GM18868 (cell line): ENCODE measurements at regions not wholly inside any gene's neighbourhood (a gene's known extent, or its start where the extent isn't known, plus 50 kb on each side); places are given as distances from the start of the nearest gene placed in this dataset.

Experiments used
- ATAC-seq: cut with Tn5 transposase; IDR thresholded peaks from one replicate; pipeline ENCODE4 v1.9.1; 2021; ENCODE audit warnings: mild to moderate bottlenecking, moderate library complexity; ENCODE audit not compliant: unreplicated experiment

- no peak for ATAC-seq
Observed at GRCh38 chr10:123568751-123569150, 97.4 kb upstream of the GPR26 start.

- ATAC-seq, result no peak
Observed at GRCh38 chr10:123569436-123570035, 96.6 kb upstream of the GPR26 start.

GRCh38 chr10:123570051-123570897, 95.9 kb upstream of the GPR26 start:
- no peak for ATAC-seq

DNA sequence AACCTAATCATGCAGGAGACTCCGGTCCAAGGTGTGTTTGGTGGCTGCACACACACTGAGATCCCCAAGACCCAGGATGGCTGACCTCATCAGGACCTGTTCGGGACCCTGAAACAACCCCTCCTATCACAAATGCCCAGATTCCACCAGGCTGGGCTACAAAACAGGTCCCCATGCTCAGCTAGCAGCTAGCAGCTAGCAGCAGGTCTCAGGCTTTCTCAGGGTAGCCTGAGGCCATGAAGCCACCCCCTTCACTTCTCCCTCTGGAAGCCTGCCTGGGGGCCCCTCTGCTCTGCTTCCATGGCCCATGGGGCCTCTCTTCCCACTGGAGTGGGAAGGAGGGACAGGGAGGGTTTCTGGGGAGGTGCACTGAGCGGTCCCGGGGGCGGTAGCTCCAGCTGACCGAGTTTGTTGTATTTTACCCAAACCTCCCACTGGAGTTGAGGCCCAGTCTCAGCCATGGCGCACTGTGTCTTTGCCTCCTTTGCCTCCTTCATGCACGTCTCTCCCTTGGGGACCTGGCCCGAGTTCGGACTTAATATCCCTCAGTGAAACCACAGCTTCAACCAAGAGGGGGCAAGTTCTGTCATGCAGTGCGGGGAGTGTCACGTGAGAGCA, 95.1 kb upstream of the GPR26 start:
- no peak for ATAC-seq

DNA sequence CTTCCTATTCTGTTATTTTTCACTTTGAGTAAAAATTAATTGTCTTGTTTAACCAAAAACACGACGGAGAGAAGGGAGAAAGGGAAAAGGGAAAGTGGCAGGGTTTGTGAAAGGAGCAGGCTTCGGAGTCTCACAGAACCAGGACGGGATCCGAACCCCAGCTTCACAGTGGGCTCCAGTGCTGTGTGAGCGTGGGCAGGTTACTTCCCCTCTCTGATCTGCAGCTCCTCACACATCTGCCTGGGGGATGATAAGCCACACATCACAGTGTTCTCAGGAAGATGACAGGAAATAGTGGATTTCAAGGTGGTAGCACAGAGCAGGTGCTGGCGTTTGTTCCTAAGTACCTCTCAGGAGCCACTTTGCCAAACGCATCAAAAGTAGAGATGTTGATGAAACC, 94.2 kb upstream of the GPR26 start:
- ATAC-seq, result no peak

DNA sequence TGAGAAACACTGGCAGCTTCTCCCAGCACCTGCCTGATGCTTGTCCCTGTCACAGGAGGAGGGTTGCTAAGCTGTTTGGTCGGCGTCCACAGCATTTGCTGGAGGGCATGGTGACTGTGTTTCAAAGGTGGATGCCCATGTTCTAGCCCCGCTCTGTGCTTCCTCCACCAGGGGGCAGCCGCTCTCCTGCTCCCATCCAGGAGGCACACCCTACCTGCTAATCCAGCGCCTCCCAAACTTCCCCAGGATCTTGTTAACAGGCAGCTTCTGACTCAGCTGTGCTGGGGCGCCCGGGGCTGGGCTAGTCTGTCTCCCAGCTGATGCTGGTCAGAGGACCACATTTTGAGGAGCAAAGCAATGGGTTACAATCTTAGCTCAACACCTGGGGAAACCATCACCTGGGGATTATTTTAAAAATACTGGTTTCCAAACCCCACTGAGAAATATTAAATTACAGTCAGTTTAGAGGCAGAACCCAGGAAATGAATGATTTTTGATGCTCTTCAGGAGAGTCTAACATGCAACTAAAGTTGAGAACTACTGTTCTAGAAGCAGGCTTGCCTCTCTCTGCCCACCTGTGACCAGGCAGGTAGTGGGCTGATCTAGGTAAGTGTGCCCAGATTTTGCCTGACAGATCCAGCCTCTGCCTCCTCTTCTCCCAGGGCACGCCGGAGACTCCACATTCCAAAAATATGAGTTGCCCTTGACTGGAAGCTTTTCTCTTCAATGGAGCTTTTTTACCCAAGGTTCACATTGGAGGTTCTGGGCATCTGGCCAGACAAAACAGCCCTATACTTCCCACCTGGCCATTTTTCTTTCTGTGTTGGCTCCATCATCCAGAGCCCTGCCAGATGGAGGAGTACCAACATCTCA, 92.7 kb upstream of the GPR26 start:
- no peak for ATAC-seq

GRCh38 chr10:123574109-123574698, 92.0 kb upstream of the GPR26 start:
- no peak for ATAC-seq

DNA sequence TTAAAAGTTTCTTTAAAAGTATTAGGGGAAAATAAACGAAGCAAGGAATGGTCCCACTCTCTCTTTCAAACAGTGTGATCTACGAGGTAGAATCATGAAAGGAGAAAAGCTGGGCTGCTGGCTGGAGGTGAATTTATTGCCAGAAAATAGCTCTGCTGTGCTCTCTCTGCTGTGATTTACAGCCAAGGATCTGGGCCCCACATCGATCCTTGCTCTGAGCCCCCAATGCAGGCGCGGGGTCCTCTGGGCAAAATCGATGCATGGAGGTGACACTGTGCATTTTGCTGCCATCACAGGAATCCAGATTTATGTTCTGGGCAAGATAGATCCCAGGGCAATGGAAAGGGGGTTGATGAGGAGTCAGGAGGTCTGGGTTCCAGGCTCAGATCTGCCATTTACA, 91.0 kb upstream of the GPR26 start:
- no peak for ATAC-seq

- no peak for ATAC-seq
Observed at GRCh38 chr10:123576706-123577105, 89.4 kb upstream of the GPR26 start.

GRCh38 chr10:123577921-123578461, 88.2 kb upstream of the GPR26 start:
- no peak for ATAC-seq

- ATAC-seq, result no peak
Observed at GRCh38 chr10:123578721-123579120, 87.4 kb upstream of the GPR26 start.

DNA sequence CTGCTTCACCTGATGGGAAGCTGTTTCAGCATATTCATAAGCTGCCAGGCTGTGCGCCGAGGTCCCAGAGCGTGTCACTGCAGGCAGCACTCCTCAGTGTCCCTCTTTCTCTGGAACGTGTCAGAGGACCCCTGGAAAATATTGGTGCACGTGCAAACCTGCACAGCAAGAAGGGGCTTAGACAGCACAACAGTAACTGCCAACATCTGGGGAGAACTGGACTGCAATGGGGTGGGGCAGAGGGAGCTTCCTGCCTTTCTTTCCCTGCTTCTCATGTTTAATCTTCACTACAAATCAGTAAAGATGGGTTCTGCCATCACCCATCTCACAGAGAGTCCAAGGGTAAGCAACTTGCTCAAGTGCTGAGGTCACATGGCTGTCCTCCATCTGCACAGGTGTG, 86.5 kb upstream of the GPR26 start:
- no peak for ATAC-seq

- ATAC-seq, result no peak
Observed at GRCh38 chr10:123580426-123580825, 85.7 kb upstream of the GPR26 start.

- no peak for ATAC-seq
Observed at GRCh38 chr10:123581656-123582055, 84.5 kb upstream of the GPR26 start.

DNA sequence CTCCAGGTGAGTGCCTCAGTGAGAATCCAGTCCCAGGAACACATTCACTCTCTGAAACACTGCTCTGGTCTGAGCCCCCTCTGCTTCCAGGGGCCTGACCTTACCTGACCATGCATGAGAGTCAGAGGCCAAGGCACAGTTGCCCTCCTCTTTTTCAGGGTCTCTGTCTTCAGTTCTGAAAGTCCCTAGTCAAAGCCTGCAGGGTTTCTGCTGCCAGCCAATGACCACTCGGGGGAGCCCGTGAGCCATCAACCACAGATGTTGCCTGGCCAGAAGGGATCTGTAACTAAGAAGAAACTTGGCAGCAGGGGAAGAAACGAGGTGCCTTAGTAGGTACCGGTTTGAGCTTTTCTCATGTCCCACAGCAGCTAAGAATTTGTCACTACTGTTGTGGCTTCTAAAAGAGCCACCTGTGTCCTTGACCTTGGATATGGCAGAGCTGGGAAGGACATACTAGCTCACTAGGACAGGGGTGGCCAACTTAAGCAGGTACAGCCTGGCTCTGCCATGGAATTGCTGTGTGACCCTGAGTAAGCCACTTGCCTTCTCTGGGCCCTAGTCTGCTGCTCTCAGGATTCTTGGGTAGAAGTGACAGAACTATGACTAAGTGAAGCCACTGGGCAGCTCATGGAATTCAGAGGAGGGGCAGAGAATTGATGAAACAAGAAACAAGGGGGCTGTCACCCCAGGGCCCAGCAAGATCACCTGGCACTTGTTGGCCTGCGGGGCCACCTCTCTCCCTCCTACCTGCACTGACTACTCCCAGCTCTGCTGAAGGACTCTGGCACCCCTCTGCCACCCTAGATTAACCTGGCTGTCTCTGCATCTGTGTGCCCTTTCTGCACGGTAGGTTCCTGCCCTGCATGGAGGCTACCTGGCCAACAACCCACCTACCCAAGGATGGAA, 83.8 kb upstream of the GPR26 start:
- ATAC-seq, result peak; percentile 77

- no peak for ATAC-seq
Observed at GRCh38 chr10:123583639-123584418, 82.3 kb upstream of the GPR26 start.

DNA sequence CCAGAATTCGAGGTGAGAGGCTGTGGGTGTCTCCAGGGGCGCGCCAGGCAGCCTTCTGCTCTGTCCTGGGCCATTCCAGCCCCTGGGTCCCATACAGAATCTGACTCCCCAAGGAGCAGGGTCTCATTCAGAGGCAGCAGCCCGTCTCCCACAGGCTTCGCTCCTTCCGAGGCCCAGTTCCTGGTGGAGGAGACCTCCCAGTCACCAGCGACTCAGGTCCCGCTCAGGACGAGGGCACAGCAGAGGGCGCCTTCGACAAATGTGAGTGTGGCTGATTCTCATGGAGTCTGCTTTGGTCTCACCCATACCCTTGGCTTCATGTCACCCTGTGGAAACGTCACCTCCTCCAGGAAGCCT, 81.8 kb upstream of the GPR26 start:
- ATAC-seq, result no peak

- no peak for ATAC-seq
Observed at GRCh38 chr10:123585477-123586445, 80.4 kb upstream of the GPR26 start.
